GM12878 (cell line): ENCODE measurements at regions not wholly inside any gene's neighbourhood (a gene's known extent, or its start where the extent isn't known, plus 50 kb on each side); places are given as distances from the start of the nearest gene placed in this dataset.

ENCODE experiments used
- ATAC-seq: fragments of 200-7000 bp; cut with Tn5 transposase; 3 replicates; pipeline ENCODE4 v1.9.1; 2020; ENCODE audit warnings: mild to moderate bottlenecking, moderate library complexity
- BruUV-seq: library from RNA; stranded (reverse); fragments of 400-500 nt; replicated peaks from 2 replicates; lab custom pipeline; 2021; lab: Mats Ljungman, UMichigan
- CTCF ChIA-PET: fragments of 300-600 bp; sonication (Branson Sonifier 250); formaldehyde crosslinking; extraction: SDS; loops from one replicate; lab custom pipeline; 2021; ENCODE audit warnings: inconsistent platforms; lab: Yijun Ruan, JAX
- POLR2A ChIA-PET: fragments of 350-600 bp; formaldehyde crosslinking; extraction: SDS; loops from one replicate; lab custom pipeline; 2021; ENCODE audit warnings: inconsistent platforms; lab: Charles Lee
- RAD21 ChIA-PET: fragments of 300-600 bp; sonication (Branson Sonifier 250); formaldehyde crosslinking; loops from one replicate; lab custom pipeline; 2023; ENCODE audit warnings: antibody characterized with exemption; ENCODE audit not compliant: unreplicated experiment; lab: Charles Lee
- SMC1A ChIA-PET: fragments of 300-600 bp; sonication (Branson Sonifier 250); formaldehyde crosslinking; loops from one replicate; lab custom pipeline; 2023; ENCODE audit not compliant: unreplicated experiment, uncharacterized antibody; lab: Charles Lee
- DNase-seq: peaks from one replicate; pipeline ENCODE4 v3.0.0-alpha.2; 2011; ENCODE audit warnings: low read depth, low spot score
- FAIRE-seq: peaks from 3 replicates; lab custom pipeline; 2011; peaks lifted over from hg19 to GRCh38; lab: Jason Lieb, UNC
- H2AFZ ChIP-seq: 2 replicates; pipeline ENCODE4 v1.6.0; 2011; ENCODE audit warnings: low read depth, low read length, control low read depth; ENCODE audit not compliant: control insufficient read depth
- H3K27ac ChIP-seq: 2 replicates; pipeline ENCODE4 v1.5.1; 2011; ENCODE audit warnings: control low read depth; ENCODE audit not compliant: control insufficient read depth, insufficient read depth
- H3K27me3 ChIP-seq, 2 experiments: replicated peaks in 1 of 2; 2 replicates each; pipeline versions ENCODE4 v1.6.0 to v1.6.1; 2011; ENCODE audit warnings: low read length in 1 of 2; ENCODE audit not compliant: control insufficient read depth in 2 of 2, insufficient read depth in 2 of 2
- H3K36me3 ChIP-seq, 2 experiments: 2 replicates each; pipeline ENCODE4 v1.5.1; 2011; ENCODE audit warnings: low read length in 1 of 2; ENCODE audit not compliant: control insufficient read depth in 2 of 2, insufficient read depth in 2 of 2
- H3K4me1 ChIP-seq: 2 replicates; pipeline ENCODE4 v1.6.1; 2011; ENCODE audit warnings: mild to moderate bottlenecking, low read length, moderate library complexity, mixed read lengths; ENCODE audit not compliant: control insufficient read depth, insufficient read depth
- H3K4me2 ChIP-seq: 2 replicates; pipeline ENCODE4 v1.6.0; 2011; ENCODE audit warnings: control low read depth; ENCODE audit not compliant: control insufficient read depth, insufficient read depth
- H3K4me3 ChIP-seq: fragments of 200-600 bp; sonication (generic); 2 replicates; pipeline ENCODE4 v1.5.1; 2016
- H3K79me2 ChIP-seq: 2 replicates; pipeline ENCODE4 v1.6.0; 2011; ENCODE audit warnings: low read length; ENCODE audit not compliant: control insufficient read depth, insufficient read depth
- H3K9ac ChIP-seq: 2 replicates; pipeline ENCODE4 v1.8.0; 2011; ENCODE audit warnings: low read length, control low read depth, mixed read lengths; ENCODE audit not compliant: control insufficient read depth, insufficient read depth
- H3K9me3 ChIP-seq: replicated peaks from 3 replicates; pipeline ENCODE4 v1.5.1; 2011; ENCODE audit warnings: mild to moderate bottlenecking, low read length; ENCODE audit not compliant: control insufficient read depth, insufficient read depth
- H4K20me1 ChIP-seq: 2 replicates; pipeline ENCODE4 v1.6.0; 2011; ENCODE audit not compliant: control insufficient read depth, insufficient read depth
- BHLHE40 ChIP-seq, 2 experiments: fragments of 450-650 bp in 1 of 2; IDR thresholded peaks; 2 replicates each; pipeline ENCODE4 v1.6.1; 2011 to 2017; ENCODE audit warnings: low read depth in 2 of 2, borderline replicate concordance in 1 of 2, improper control_type of control experiment in 1 of 2, low read length in 1 of 2, mild to moderate bottlenecking in 1 of 2
- EED ChIP-seq: sonication (generic); IDR thresholded peaks from 2 replicates; pipeline ENCODE4 v1.6.1; 2016; ENCODE audit warnings: antibody characterized with exemption, low read depth
- EGR1 ChIP-seq, 2 experiments: IDR thresholded peaks; 1 replicate in 1 of 2; 2 replicates in 1 of 2; pipeline ENCODE4 v1.6.1; 2011 to 2012; ENCODE audit warnings: low read depth in 2 of 2, low read length in 2 of 2, borderline replicate concordance in 1 of 2, mild to moderate bottlenecking in 1 of 2, moderate library complexity in 1 of 2
- MEF2B ChIP-seq: fragments of 450-650 bp; IDR thresholded peaks from 2 replicates; pipeline ENCODE4 v1.6.1; 2018; ENCODE audit warnings: mild to moderate bottlenecking, moderate library complexity; ENCODE audit not compliant: partially characterized antibody, poor library complexity, severe bottlenecking
- MXI1 ChIP-seq: fragments of 150-350 bp; IDR thresholded peaks from 2 replicates; pipeline ENCODE4 v1.6.1; 2011; ENCODE audit warnings: low read depth, mild to moderate bottlenecking, inconsistent platforms, low read length, improper control_type of control experiment
- TAF1 ChIP-seq: IDR thresholded peaks from 2 replicates; pipeline ENCODE4 v1.6.1; 2011; ENCODE audit warnings: mild to moderate bottlenecking, low read depth, low read length, borderline replicate concordance
- TCF7 ChIP-seq: IDR thresholded peaks from 2 replicates; pipeline ENCODE4 v1.6.1; 2014; ENCODE audit warnings: antibody characterized with exemption, borderline replicate concordance
- ZZZ3 ChIP-seq: IDR thresholded peaks from 2 replicates; pipeline ENCODE4 v1.6.1; 2011; ENCODE audit warnings: low read depth; ENCODE audit not compliant: control insufficient read depth, insufficient read length
- WGBS: methylation state at CpG from one replicate; pipeline ENCODE4 v1.1.6; 2016; ENCODE audit warnings: low lambda C conversion rate; ENCODE audit not compliant: insufficient replicate concordance, insufficient coverage; ENCODE audit errors: missing lambda C conversion rate; 5-methylcytosine and 5-hydroxymethylcytosine counted together
- in situ Hi-C: fragments of 300-500 bp; cut with MboI; formaldehyde crosslinking; loops from 9 replicates; pipeline ENCODE4 v1.14.3; 2018; ENCODE audit warnings: mixed read lengths
- intact Hi-C: fragments of 100-400 bp; cut with micrococcal nuclease; formaldehyde crosslinking; loops from one replicate; pipeline ENCODE4 v1.14.2; 2022; ENCODE audit not compliant: unreplicated experiment
- TF ChIP-seq, protein P1 (sequence below): fragments of 450-650 bp; IDR thresholded peaks from 2 replicates; pipeline ENCODE4 v1.6.1; 2014; ENCODE audit warnings: mild to moderate bottlenecking
- TF ChIP-seq, protein P2 (sequence below): IDR thresholded peaks from 2 replicates; pipeline ENCODE4 v1.6.1; 2011; ENCODE audit warnings: borderline replicate concordance, low read depth, mild to moderate bottlenecking, moderate library complexity, low read length; ENCODE audit not compliant: insufficient read depth, poor library complexity, severe bottlenecking

DNA sequence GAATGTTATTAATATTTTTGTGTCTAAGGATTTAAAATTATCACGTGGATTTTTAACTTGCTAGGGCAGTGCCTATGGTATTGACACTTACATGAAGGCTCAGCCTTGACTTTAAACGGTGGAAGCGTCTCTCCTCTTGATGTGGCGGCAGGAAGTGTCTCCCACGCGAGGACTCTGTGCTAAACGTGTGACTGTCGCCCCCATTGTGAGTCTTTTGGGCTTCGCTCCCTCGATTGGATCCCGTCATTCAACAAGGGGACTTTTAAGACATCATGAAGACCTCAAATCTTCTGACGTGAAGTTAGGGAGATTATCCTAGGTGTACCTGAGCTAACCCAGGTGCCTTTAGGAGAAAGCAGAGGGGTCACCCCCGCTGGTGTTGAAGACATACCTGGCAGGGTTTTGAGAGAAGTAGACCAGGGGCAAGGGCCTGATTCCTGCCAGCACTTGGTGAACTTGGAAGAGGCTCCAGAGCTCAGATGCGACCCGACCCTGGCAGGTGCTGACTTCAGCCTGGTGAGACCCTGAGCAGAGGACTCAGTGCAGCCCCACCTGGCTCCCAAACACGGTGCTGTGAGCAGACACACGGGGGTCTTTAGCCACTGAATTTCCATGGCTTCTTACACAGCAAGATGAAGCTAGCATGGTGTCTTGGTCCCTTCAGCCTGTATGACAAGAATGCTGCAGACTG is 55.7 kb upstream of the IRX4 start (continued):
- no peak for TF ChIP-seq EED

DNA sequence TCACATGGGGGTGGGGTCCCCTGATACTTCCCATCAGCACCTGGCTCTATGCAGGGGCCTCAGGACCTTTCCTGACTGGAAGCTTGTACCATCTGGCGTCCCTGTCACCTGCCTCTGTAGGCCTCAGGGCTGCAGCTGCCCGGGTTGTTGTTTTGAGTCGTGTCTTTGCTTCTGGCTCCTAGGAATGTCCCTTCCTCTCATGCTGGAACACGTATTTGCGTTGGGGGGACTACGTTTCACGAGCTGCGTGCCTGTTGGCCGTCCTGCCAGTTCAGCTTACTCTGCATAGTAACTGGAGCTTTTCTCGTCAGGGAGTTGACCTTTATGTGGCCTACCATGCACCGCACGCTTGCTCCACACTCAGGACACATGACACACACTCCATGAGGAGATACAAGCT is 54.9 kb upstream of the IRX4 start:
- H3K9ac ChIP-seq, result no peak overlapping the region
- DNase-seq (no peak), ATAC-seq (no peak), FAIRE-seq (no peak)
- H3K4me3 ChIP-seq, result no peak overlapping the region
- in situ Hi-C loops, result no loop called here
- ChIA-PET SMC1A (interaction anchor here (0.5 kb wide), 1 partner anchor 18 kb away, joined by 3 read pairs; no protein-coding TSS in a partner anchor), POLR2A (no interaction called here), RAD21 (no interaction called here), CTCF (no interaction called here)
- intact Hi-C loops, result no loop called here
- no peaks in the 10 kb centered on the region for H3K4me1 ChIP-seq
- no peaks in the 10 kb centered on the region for H3K79me2 ChIP-seq
- no peak overlapping the region for H3K4me2 ChIP-seq
- no peaks in the 10 kb centered on the region for H4K20me1 ChIP-seq
- H2AFZ ChIP-seq, result no peak overlapping the region
- WGBS, result 19% methylated on average over 12 of the region's 12 CpGs
- no peaks in the 10 kb centered on the region for H3K36me3 ChIP-seq
- H3K27me3 ChIP-seq, result no peaks in the 10 kb centered on the region; a peak in 1 of 4 replicates
- TF ChIP-seq, protein P1, sequence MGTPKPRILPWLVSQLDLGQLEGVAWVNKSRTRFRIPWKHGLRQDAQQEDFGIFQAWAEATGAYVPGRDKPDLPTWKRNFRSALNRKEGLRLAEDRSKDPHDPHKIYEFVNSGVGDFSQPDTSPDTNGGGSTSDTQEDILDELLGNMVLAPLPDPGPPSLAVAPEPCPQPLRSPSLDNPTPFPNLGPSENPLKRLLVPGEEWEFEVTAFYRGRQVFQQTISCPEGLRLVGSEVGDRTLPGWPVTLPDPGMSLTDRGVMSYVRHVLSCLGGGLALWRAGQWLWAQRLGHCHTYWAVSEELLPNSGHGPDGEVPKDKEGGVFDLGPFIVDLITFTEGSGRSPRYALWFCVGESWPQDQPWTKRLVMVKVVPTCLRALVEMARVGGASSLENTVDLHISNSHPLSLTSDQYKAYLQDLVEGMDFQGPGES, result no peak
- TF ChIP-seq TCF7 (no peak), MEF2B (no peak), MXI1 (no peak), TAF1 (no peak), ZZZ3 (no peak), EGR1 (IDR thresholded peaks at IDR 0.05; ENCODE audit: borderline replicate concordance in 1 of 2, low read depth in 2 of 2, low read length in 2 of 2) (no peak), BHLHE40 (IDR thresholded peaks at IDR 0.05; ENCODE audit: borderline replicate concordance in 1 of 2, low read depth in 2 of 2, low read length in 1 of 2) (no peak)
- TF ChIP-seq, protein P2, sequence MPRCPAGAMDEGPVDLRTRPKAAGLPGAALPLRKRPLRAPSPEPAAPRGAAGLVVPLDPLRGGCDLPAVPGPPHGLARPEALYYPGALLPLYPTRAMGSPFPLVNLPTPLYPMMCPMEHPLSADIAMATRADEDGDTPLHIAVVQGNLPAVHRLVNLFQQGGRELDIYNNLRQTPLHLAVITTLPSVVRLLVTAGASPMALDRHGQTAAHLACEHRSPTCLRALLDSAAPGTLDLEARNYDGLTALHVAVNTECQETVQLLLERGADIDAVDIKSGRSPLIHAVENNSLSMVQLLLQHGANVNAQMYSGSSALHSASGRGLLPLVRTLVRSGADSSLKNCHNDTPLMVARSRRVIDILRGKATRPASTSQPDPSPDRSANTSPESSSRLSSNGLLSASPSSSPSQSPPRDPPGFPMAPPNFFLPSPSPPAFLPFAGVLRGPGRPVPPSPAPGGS, result no peak
- H3K9me3 ChIP-seq, result no peaks in the 10 kb centered on the region
- H3K27ac ChIP-seq, result no peak overlapping the region
- BruUV-seq, result no TSS peak
